Adipocyte (in vitro differentiated cells): ENCODE measurements at regions not wholly inside any gene's neighbourhood (a gene's known extent, or its start where the extent isn't known, plus 50 kb on each side); places are given as distances from the start of the nearest gene placed in this dataset.
A peak's percentile ranks its signal among the peaks of the same experiment; 100 is the strongest.

Experiments
- DNase-seq: peaks from one replicate; pipeline ENCODE4 v3.0.0-alpha.2; 2015; ENCODE audit warnings: low read depth
- H3K27me3 ChIP-seq: replicated peaks from 2 replicates; pipeline ENCODE4 v1.7.0; 2013; ENCODE audit warnings: mild to moderate bottlenecking, low read length, moderate library complexity; ENCODE audit not compliant: control insufficient read depth, insufficient read depth
- H3K36me3 ChIP-seq: 2 replicates; pipeline ENCODE4 v1.7.0; 2013; ENCODE audit warnings: low read length, mild to moderate bottlenecking, moderate library complexity; ENCODE audit not compliant: control insufficient read depth, insufficient read depth, severe bottlenecking
- H3K4me1 ChIP-seq: 2 replicates; pipeline ENCODE4 v1.7.0; 2013; ENCODE audit warnings: mild to moderate bottlenecking, low read length, moderate library complexity; ENCODE audit not compliant: control insufficient read depth, insufficient read depth
- H3K4me3 ChIP-seq: 2 replicates; pipeline ENCODE4 v1.7.0; 2013; ENCODE audit warnings: mild to moderate bottlenecking, low read length, moderate library complexity
- H3K9ac ChIP-seq: 2 replicates; pipeline ENCODE4 v1.7.0; 2013; ENCODE audit warnings: mild to moderate bottlenecking, low read length, moderate library complexity
- H3K9me3 ChIP-seq: 2 replicates; pipeline ENCODE4 v1.7.0; 2013; ENCODE audit warnings: mild to moderate bottlenecking, low read length, moderate library complexity; ENCODE audit not compliant: control insufficient read depth

- H3K27me3 ChIP-seq: no peaks in the 10 kb centered on the region
- H3K9ac ChIP-seq: no peak overlapping the region
- no peaks in the 10 kb centered on the region for H3K9me3 ChIP-seq
- no peaks in the 10 kb centered on the region for H3K36me3 ChIP-seq
- H3K4me1 ChIP-seq: no peaks in the 10 kb centered on the region
- H3K4me3 ChIP-seq: no peak overlapping the region
- DNase-seq: peak; percentile 4
Observed at GRCh38 chr2:17164550-17164949, 353.7 kb downstream of the RAD51AP2 start.

DNA sequence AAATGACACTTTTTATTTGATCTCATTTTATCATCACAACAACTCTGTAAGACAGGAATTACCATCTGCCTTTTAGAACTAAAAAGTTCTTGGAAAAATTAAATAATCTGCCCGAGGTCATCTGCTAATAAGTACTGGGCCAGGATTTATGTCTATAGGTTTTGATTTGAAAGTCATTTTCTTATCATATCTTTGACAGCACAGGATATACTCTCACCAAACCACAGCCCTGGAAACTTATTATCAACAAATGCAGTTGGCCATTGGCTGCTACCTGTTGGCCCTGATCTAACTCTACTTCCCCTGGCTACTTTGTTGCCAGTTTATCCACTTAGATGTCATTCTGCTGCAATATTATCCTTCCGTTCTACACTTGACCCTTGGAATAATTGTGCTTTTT is 354.6 kb downstream of the RAD51AP2 start:
- H3K9ac ChIP-seq: no peak overlapping the region
- peaks cover 4% of the 10 kb centered on the region for H3K4me1 ChIP-seq
- DNase-seq: no peak
- no peaks in the 10 kb centered on the region for H3K27me3 ChIP-seq
- no peak overlapping the region for H3K4me3 ChIP-seq
- no peaks in the 10 kb centered on the region for H3K36me3 ChIP-seq
- H3K9me3 ChIP-seq: no peaks in the 10 kb centered on the region

- no peaks in the 10 kb centered on the region for H3K9me3 ChIP-seq
- H3K36me3 ChIP-seq: no peaks in the 10 kb centered on the region
- no peak overlapping the region for H3K9ac ChIP-seq
- no peak overlapping the region for H3K4me3 ChIP-seq
- peak; percentile 10 for DNase-seq
- no peaks in the 10 kb centered on the region for H3K27me3 ChIP-seq
- H3K4me1 ChIP-seq: peaks cover 4% of the 10 kb centered on the region
Observed at GRCh38 chr2:17162713-17163112, 355.5 kb downstream of the RAD51AP2 start.

- Histone ChIP-seq H3K4me3 (no peak overlapping the region), H3K36me3 (no peaks in the 10 kb centered on the region), H3K9me3 (no peaks in the 10 kb centered on the region), H3K4me1 (peaks cover 4% of the 10 kb centered on the region), H3K27me3 (no peaks in the 10 kb centered on the region), H3K9ac (no peak overlapping the region)
- DNase-seq: no peak
Observed at GRCh38 chr2:17160594-17160993, 357.6 kb downstream of the RAD51AP2 start.

DNA sequence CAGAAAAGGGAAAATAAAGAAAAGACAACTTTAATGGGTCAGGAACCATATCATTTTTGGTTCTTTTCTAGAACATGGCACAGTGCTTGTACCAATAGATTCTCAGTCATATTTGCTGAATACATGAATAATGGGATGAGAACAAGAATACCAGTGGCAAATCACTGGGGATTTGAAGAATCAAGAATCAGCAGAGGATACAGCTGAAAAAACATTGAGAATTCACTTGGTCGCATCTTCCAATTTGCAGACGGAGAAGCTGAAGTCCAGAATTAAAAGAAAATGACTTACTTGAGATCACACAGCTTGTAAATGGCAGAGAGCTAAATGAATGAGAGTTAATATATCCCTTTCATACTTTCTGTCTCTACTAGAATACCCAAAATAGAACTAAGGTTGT is 362.2 kb downstream of the RAD51AP2 start:
- H3K4me3 ChIP-seq: no peak overlapping the region
- H3K36me3 ChIP-seq: no peaks in the 10 kb centered on the region
- no peak for DNase-seq
- no peaks in the 10 kb centered on the region for H3K27me3 ChIP-seq
- peaks cover 4% of the 10 kb centered on the region for H3K4me1 ChIP-seq
- H3K9ac ChIP-seq: no peak overlapping the region
- H3K9me3 ChIP-seq: no peaks in the 10 kb centered on the region

DNA sequence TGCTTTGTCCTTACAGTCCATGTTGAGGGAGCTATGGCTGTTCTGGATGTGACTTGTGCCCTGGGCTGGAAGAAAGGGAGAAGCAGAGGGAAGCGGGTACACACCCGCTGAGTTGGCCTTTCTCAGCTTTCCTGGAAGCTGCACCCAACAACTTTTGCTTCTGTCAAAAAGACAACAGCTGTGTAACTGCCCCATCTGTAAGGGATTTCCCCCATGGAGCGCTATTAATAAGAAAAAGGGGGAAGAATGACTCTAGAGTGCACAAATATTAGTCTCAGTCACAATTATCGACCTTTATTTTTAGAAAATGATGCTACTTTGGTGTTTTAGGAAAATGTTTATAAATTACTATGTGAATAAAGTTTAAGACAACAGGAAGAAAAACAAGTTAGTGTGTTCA is 368.3 kb downstream of the RAD51AP2 start:
- H3K9me3 ChIP-seq: no peaks in the 10 kb centered on the region
- DNase-seq: no peak
- H3K4me3 ChIP-seq: no peak overlapping the region
- no peak overlapping the region for H3K9ac ChIP-seq
- H3K36me3 ChIP-seq: no peaks in the 10 kb centered on the region
- H3K4me1 ChIP-seq: peaks cover 7% of the 10 kb centered on the region
- no peaks in the 10 kb centered on the region for H3K27me3 ChIP-seq

DNA sequence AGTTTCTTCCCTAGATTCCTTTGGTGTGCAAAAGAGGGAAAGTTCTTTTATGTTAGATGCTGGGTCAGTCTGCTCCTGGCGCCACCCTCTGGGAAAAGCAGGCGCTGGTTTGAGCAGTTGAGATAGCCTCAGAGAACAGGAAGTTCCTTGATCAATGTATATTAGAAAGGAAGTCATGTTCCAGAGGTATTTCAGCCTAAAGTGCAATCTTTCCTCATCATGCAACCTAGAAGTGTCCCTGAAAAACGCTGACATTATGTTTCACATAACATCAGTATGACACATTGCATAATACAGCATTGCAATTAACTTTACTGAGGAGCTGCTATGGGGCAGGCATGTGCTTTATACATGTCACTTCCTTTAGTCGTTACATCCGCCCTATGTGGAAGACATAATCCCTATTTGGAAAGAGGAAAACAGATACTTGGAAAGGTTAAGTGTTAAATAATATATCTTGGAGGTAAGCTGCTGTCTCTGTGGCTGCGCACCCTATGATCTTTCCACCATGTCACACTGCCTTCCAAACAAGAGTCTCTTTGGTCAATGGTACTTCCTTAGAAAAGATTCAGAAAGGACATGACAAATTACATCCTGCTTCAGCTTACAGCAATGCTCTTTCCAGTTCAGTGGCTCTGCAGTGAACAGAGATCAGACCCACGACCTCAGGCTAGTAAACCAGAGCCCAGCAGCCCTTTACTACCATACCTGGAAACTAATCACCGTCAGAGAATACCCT is 369.7 kb downstream of the RAD51AP2 start:
- Histone ChIP-seq H3K9me3 (no peaks in the 10 kb centered on the region), H3K9ac (no peak overlapping the region), H3K27me3 (no peaks in the 10 kb centered on the region), H3K36me3 (no peaks in the 10 kb centered on the region), H3K4me1 (peaks cover 7% of the 10 kb centered on the region), H3K4me3 (no peak overlapping the region)
- DNase-seq: peak; percentile 63

GRCh38 chr2:17146358-17146757 is 371.9 kb downstream of the RAD51AP2 start:
- no peak overlapping the region for H3K9ac ChIP-seq
- H3K4me1 ChIP-seq: peaks cover 7% of the 10 kb centered on the region
- H3K4me3 ChIP-seq: no peak overlapping the region
- DNase-seq: no peak
- H3K9me3 ChIP-seq: no peaks in the 10 kb centered on the region
- H3K27me3 ChIP-seq: no peaks in the 10 kb centered on the region
- no peaks in the 10 kb centered on the region for H3K36me3 ChIP-seq

DNA sequence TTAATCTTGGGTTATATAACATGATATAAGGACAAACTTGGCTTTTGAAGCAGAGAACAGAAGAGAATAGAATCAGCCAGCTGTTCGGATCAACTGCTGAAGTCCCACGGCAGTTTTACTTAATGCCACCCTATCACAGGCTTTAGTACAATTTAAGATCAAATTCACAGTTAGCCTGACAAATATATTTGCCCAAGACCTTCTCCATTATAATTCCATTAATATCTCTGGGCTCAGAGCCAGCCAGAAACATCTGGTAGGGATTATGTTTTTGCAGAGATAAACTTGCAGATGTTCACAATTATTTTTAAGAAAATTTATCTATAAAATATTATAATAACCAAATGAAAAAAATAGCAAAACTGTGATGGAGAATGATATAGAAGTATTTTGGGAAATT is 381.4 kb downstream of the RAD51AP2 start:
- Histone ChIP-seq H3K27me3 (no peaks in the 10 kb centered on the region), H3K9ac (no peak overlapping the region), H3K4me3 (no peak overlapping the region), H3K4me1 (no peaks in the 10 kb centered on the region), H3K36me3 (no peaks in the 10 kb centered on the region), H3K9me3 (no peaks in the 10 kb centered on the region)
- DNase-seq: peak; percentile 19

DNA sequence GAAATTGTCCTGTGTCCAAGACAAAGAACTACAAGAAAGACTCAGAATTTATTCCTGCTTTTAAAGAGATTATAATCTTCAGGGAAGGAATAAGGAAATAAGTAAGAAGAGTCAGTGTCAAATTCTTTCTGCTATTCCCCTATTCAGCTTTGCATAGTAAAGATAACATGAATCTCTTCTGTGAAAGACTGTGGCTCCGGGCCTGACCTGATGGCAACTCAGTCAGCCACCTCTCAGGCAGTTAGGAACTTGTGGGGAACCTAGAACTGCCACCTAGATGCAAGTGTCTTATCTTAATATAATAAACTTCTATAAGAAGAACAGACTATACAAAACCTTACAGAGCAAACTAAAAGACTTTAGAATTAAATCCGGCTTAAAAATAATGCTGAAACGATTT is 382.0 kb downstream of the RAD51AP2 start:
- Histone ChIP-seq H3K9ac (no peak overlapping the region), H3K4me1 (no peaks in the 10 kb centered on the region), H3K4me3 (no peak overlapping the region), H3K27me3 (no peaks in the 10 kb centered on the region), H3K36me3 (no peaks in the 10 kb centered on the region), H3K9me3 (no peaks in the 10 kb centered on the region)
- no peak for DNase-seq

DNA sequence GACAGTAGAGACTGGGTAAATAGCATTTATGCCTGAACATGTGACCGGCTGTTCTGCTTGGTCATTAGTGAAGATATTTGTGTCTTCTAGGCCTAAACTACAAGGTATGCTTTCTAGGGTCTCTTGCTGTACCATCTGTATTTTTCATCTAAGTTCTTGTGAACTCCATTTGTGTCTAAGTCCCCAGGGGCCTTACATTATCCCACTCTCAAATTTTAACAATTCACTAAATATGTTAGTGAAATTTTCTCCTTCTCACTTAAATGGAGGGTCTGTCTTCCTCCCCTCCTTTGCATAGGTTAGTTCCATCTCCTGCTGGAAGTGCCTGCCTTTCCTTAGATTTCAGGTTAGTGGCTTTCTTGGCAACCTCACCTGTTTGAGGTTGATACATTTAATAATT is 382.6 kb downstream of the RAD51AP2 start:
- no peaks in the 10 kb centered on the region for H3K9me3 ChIP-seq
- no peak overlapping the region for H3K4me3 ChIP-seq
- no peak for DNase-seq
- H3K9ac ChIP-seq: no peak overlapping the region
- no peaks in the 10 kb centered on the region for H3K4me1 ChIP-seq
- H3K36me3 ChIP-seq: no peaks in the 10 kb centered on the region
- H3K27me3 ChIP-seq: no peaks in the 10 kb centered on the region

DNA sequence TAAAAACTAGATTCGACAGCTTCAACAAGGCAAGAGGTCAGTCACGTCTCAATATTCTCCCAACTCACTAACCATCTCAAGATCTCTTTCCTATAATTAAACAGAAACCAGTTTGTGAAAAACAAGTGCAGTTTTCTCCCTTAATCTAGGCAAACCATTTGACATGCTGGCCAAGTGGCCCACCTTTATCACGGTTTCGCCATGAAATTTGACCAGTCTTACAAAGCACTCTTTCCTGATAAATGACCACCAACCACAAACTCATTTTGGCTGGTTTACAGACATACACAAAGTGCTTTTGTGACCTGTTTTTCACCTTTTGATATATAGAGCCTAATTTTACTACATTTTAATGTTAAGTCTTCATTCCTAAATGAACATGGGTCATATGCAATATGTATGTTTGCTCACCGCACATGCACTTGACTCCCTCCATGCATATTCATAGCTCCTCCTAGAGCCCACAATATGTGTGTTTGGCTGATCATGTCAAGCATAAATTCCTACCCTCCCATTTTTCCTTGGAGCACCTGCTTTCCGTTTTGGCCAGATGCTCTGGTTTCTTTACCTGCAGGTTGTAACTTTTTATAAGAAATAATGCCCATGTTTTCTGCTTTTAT is 385.1 kb downstream of the RAD51AP2 start:
- no peak overlapping the region for H3K9ac ChIP-seq
- H3K27me3 ChIP-seq: no peaks in the 10 kb centered on the region
- no peaks in the 10 kb centered on the region for H3K4me1 ChIP-seq
- H3K36me3 ChIP-seq: no peaks in the 10 kb centered on the region
- H3K9me3 ChIP-seq: no peaks in the 10 kb centered on the region
- H3K4me3 ChIP-seq: no peak overlapping the region
- no peak for DNase-seq
